DND-41 (cell line): ENCODE measurements at regions not wholly inside any gene's neighbourhood (a gene's known extent, or its start where the extent isn't known, plus 50 kb on each side); places are given as distances from the start of the nearest gene placed in this dataset.

Experiments used
- EZH2 ChIP-seq: IDR thresholded peaks from 3 replicates; pipeline ENCODE4 v1.6.1; 2012; ENCODE audit warnings: borderline replicate concordance, low read depth, mild to moderate bottlenecking, moderate library complexity, low read length, inconsistent platforms; ENCODE audit not compliant: severe bottlenecking
- TF ChIP-seq, protein P1 (sequence below): IDR thresholded peaks from 2 replicates; pipeline ENCODE4 v1.5.1; 2012; ENCODE audit warnings: borderline replicate concordance, low read length, moderate library complexity, mild to moderate bottlenecking; ENCODE audit not compliant: poor library complexity, severe bottlenecking; ENCODE audit errors: extremely low read depth

DNA sequence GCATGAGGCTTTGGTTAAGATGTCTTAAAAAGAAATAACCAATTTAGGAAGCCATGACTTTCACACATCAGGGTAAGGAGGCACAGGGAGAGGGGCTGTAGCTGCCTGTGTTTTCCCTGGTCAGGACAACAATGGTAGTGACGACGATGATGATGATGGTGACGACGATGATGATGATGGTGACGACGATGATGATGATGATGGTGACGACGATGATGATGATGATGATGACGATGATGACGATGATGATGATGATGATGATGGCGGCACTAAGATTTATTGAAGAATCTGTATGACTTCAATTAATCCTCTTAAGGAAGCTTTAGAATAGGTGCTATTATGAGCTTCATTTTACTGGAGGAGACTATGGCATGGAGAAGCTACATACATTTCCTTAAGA is 284.1 kb upstream of the TNRC6C start:
- TF ChIP-seq EZH2, result no peak
- TF ChIP-seq, protein P1, sequence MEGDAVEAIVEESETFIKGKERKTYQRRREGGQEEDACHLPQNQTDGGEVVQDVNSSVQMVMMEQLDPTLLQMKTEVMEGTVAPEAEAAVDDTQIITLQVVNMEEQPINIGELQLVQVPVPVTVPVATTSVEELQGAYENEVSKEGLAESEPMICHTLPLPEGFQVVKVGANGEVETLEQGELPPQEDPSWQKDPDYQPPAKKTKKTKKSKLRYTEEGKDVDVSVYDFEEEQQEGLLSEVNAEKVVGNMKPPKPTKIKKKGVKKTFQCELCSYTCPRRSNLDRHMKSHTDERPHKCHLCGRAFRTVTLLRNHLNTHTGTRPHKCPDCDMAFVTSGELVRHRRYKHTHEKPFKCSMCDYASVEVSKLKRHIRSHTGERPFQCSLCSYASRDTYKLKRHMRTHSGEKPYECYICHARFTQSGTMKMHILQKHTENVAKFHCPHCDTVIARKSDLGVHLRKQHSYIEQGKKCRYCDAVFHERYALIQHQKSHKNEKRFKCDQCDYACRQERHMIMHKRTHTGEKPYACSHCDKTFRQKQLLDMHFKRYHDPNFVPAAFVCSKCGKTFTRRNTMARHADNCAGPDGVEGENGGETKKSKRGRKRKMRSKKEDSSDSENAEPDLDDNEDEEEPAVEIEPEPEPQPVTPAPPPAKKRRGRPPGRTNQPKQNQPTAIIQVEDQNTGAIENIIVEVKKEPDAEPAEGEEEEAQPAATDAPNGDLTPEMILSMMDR, result no peak
